ENCODE measurements at regions not wholly inside any gene's neighbourhood (a gene's known extent, or its start where the extent isn't known, plus 50 kb on each side); places are given as distances from the start of the nearest gene placed in this dataset.
"Not testable (repeated sequence)": the region's sequence is repeated elsewhere in the genome, so short reads cannot be mapped to it uniquely, and the experiment has no call there.

DNA sequence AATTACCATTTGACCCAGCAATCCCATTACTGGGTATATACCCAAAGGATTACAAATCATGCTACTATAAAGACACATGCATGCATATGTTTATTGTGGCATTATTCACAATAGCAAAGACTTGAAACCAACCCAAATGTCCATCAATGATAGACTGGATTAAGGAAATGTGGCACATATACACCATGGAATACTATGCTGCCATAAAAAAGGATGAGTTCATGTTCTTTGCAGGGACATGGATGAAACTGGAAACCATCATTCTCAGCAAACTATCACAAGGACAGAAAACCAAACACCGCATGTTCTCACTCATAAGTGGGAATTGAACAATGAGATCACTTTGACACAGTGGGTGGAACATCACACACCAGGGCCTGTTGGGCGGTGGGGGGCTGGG is 83.9 kb upstream of the MAP3K1 start:
- DNase-seq: not testable (repeated sequence)

DNA sequence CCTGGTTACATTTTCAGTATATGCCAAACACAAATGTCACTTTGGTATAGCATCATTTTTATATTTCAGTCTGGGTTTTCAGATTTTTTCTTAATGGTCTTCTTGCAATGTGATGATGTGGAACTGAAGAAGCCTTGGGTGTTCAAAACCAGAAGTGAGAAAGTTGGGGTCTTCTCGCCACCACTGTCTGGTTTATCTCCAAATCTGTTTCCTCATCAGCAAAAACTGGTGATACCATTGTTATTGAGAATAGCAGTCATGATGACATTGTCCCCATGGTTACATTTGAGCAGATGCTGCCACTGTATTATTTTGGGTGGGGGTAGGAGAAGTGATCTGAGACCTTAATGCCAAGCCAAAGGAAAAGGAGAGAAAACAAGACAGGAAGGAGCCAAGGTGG is 85.9 kb upstream of the MAP3K1 start:
- no peak for DNase-seq

DNA sequence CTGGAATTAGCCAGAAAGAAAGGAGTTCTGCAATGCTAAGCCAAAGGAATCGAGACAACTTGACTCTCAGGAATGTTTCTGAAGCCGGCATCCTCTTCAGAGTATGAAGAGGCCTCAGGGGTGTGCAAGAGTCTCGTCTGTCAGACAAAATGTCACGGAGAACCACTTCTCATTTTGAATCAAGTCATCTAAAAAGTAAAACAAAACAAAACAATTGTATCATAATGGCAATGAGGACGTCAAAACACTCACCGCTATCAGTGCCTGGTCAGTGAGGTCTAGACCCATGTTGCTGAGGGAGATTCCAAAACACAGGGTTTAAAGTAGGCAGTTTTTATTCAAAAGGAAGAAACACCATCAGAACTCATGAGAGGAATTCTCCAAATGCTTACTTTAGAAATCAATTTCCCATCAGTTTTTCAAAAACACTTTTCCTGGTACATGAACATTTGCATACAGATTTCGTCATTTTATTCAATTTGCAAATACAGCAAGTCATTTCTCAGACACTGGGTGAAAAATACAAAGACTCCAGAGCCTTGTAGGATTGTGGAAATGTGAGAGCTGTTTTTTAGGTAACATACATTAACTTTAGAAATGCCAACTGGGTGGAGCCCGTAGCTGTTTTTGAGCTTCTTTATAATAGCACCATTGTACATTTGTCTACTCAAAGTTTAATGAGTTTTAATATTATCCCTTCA is 89.5 kb upstream of the MAP3K1 start:
- no peak for DNase-seq

DNA sequence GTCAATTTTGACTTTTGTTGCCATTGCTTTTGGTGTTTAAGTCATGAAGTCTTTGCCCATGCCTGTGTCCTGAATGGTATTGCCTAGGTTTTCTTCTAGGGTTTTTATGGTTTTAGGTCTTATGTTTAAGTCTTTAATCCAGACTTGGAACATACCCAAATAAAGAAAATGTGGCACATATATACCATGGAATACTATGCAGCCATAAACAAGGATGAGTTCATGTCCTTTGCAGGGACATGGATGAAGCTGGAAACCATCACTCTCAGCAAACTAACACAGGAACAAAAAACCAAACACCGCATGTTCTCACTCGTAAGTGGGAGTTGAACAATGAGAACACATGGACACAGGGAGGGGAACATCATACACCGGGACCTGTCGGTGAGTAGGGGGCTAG is 90.5 kb upstream of the MAP3K1 start:
- DNase-seq: not testable (repeated sequence)

DNA sequence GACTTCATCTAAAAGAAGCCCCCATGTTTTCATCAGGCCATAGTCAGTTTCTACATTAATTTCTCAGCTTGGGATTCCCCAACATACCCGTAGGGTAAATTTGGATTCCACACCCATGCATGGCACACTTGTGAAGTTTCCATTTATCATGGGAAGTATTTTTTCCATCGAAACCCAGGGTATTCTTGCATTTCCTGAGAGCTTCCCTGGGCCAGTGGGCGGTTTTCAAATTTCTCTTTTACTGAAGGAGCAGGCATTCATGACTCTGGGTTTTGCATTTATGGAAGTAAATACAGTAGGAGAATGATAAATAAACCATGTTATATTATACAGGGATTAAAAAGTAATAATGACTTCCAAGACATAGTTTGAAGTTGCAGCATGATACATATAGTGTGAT is 93.0 kb upstream of the MAP3K1 start:
- no peak for DNase-seq

DNA sequence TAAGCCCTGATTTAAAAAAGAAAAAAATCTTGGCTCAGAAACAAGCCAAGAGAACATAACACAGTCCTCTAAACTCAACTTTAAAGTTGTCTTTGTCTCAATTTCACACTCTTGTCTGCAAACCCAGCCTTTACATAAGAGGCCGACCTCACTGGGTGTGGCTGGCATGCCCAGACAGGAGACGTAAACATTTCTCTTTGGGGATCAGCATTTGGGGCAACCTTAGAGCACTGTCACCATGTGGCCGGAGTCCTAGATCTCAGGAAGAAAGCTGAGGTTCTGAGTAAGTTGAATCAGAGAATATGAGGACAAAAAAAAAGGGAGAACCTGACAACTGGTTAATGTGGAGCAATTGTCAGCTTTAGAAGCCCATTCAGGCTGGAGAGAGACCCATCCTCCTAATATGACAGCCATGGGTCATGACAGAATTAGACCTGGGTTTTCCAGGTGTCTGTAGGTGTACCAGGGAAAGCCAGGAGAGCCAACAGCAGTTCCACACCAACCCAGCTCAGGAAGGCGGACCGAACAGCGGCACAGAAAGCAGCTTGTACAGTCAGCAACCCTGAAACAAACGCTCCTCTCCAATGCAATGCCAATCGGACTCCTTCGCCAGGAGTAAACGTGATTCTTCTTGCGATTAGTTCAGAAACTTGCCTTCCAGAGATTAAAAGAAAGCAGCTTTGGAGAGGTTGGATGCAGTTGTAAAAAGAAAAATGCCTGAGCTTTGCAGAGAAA is 97.9 kb upstream of the MAP3K1 start:
- DNase-seq: no peak

DNA sequence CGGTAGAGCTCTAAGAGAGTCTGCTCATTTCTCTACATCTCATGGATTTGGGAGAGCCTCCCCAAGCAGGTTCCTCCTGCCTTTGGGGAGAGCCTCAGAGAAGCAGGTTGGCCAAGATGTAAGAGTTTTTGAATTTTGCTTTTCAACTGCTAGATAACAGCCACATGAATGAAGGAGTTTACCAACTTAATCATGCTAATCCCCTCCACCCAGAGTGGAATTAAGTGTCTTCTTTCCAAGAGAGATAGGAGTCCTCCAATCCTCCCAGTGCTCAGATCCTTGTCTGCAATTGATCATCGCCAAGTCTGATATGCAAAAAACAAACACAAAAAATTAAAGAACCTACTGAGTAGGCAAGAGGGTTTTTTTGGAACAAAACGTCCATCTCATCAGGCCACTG is 99.4 kb upstream of the MAP3K1 start:
- DNase-seq: no peak

DNA sequence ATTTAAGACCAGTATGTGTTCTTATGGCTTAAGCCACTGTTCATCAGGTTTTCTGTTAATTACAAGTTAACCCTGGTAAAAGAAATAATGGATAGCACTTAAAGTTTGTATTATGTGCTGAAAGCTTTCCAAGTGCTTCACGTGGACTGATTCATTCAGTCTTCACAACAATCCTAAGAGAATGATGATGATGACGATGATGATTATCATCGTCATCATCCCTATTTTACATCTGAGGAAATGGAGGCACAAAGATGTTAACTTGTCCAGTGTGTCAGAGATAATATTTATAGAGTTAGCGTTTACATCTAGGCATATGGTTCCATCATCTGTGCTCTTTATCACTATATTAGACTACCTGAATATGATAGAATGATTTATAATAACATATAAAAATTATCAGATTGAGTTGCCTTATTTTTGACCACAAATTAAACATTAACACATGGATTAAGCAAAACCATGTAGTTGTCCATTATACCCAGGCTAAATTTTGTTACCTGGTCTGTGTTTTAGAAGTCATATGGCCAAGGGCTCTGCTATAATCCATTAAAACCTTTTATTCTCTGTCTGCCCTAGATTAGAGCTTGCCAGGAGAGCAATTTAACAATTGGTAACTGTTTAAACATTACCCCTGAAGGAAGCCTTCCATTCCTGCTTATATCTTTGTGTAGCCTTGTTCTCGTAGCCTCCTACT is 102.3 kb upstream of the MAP3K1 start:
- no peak for DNase-seq

DNA sequence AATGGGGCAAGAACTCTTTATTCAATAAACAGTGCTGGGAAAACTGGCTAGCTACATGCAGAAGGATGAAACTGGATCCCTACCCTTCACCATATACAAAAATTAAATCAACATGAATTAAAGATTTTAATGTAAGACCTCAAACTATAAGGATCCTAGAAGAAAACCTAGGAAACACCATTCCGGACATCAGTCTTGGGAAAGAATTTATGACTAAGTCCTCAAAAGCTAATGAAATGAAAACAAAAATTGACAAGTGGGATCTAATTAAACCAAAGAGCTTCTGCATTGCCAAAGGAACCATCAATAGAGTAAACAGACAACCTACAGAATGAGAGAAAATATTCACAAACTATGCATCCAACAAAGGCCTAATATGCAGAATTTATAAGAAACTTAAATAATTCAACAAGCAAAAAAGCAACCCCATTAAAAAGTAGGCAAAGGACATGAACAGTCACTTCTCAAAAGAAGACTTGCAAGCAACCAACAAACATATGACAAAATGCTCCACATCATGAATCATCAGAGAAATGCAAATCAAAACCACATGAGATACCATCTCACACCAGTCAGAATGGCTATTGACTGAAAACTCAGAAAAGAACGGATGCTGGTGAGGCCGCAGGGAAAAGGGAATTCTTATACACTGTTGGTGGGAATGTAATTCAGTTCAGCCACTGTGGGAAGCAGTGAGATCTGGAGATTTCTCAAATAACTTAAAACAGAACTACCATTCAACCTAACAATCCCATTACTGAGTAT is 104.3 kb upstream of the MAP3K1 start:
- DNase-seq: no peak

DNA sequence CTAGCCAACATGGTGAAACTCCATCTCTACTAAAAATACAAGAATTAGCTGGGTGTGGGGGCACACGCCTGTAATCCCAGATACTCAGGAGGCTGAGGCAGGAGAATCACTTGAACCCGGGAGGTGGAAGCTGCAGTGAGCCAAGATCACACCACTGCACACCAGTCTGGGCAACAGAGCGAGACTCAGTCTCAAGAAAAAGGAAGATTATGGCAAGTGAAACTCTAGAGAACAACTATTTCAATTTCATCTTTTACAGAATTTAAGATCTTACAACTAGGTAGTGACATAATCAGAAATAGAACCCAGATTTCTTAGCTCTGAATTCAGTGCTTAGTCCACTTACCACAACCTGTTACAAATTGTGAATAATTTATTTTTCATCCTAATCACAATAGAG is 108.8 kb upstream of the MAP3K1 start:
- DNase-seq: no peak

DNA sequence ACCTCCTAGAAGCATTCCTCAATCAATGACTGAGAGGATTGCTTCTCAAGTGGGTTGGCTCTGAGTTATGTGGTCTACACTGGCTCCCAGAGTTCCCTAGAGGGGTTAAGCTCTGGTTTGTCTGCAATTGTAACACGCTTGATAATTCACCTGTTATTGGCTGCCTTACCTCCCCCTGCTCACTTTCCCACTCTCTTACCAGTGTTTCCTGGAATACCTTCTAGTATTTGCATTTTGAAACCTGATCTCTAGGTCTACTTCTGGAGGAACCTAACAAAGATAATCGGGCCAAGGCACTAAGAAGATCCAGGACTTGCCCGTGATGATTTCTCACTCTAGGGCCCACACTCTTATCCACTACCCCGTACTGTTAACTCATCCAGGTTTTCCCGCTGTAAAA is 110.1 kb upstream of the MAP3K1 start:
- DNase-seq: no peak

DNA sequence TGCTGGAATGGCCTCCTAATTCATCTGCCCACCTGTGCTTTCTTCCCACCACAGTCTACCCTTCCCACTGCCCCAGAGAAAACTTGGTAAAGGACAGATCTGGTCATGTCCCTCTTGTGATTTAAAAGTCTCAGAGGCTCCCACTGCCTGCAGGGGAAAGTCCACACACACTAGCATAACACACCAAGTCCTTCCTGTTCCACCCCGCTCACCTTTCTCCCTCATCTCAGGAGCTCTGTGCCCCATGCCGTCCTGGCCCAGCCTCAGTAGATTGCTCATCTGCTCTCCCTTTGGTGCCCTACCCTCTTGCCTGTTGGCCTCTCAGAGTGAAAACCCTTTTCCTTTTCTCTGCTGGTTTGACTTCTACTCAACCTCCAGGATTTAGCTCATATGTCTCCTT is 111.4 kb upstream of the MAP3K1 start:
- DNase-seq: no peak

DNA sequence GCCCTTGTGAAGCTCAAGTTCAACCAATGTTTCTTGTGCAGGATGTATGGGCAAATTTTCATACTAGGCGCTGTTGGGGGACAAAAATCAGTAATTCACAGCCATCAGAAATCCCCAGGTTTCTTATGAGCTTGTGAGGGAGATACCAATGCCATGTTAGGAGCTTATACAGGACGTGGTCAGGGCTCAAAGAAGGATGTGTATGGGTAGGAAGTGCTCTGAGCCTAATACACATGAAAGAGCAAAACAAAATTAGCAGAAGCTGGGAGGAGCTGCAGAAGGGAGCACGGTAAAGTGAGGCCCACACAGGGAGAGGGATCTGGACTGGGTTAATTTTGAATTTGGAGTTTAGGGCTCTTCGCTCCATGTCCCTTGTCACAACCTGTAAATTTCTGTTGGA is 114.6 kb upstream of the MAP3K1 start:
- no peak for DNase-seq

DNA sequence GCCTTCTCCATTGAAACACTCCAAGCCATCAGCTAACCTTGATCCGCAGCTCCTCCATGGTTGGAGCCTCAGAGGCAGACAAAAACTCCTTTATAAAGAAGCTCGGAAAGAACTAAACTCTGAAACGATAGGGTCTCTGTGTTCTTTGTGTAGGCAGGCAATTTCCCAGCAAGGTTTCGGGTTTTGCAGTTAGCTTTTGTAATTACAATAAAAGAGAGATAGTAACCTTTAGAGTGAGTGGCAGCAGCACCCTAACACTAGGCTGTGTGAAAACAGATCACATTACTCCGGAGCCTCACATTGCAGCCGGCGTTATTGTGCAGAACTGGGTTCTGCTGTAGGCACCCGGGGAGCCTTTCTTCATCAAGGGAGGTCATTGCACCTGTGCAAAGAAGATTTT is 115.8 kb upstream of the MAP3K1 start:
- DNase-seq: no peak

DNA sequence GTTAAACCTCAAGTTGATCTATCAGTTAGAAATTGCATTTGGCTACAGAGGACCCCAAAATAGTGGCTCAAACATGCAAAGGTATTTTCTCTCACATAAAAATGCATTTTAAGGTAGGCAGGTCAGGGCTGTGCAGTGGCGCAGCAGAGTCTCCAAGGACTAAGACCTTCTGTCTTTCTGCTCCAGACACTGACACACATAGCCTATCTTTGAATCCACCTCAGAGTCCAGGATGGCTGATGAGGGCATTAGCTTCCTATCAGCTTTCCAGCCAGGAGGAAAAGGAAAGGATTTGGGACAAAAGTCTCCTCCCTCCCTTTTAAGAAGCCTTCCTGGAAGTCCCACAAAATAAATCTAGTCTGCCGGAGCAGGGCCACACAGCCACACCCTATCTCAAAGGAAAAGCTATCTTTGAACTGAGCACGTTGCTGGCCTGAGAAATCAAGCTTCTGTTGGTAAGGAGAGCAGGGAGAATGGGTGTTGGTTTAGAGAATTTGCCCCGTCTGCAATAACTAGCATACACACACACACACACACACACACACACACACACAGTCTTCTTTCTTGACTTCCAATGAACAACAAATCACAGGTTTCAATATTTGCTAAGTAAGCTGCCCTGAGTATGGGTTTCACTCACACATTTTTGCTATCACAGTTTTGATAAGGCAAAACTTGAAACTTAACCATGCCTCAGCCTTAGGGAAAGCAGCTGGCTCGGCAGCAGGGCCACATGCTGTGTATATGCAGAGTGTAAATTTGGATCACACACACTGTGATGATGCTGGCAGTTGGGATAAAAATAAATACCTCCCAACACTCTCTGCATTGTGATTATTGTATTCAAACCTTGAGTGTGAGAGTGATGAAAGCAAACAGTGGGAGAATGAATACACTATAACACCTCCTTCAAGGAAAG is 116.6 kb upstream of the MAP3K1 start:
- DNase-seq: no peak

DNA sequence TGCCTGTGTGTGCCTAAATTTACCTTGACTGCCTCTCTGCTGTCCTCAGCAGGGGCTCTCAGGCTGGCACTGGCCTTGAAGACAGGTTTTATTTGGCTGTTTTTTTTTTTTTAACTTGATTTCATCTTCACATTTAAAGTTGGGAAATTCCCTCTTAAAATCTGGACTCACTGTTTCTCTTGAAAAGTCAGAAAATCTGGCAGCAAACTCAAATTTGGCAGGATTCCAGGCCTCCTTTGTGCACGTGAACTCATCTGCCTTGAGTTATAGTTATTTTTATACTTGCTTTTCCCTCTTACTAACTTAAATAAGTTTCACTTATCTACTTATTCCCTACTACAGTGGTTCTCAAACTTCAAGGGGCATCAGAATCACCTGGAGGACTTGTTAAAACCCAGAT is 118.4 kb upstream of the MAP3K1 start:
- no peak for DNase-seq

DNA sequence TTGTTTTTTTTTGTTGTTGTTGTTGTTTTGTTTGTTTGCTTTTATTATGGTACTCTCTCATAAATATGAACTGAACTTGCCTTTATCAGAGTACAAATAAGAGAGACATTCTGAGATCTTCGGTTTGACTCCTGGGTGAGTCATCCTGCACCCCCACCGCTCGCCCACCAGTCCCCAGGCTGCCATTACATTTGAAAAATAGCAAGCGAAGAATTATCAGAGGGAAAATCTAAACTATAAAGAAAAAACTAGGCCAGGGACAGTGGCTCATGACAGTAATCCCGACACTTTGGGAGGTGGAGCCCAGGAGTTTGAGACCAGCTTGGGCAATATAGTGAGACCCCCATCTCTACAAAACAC is 122.1 kb upstream of the MAP3K1 start:
- DNase-seq: no peak

DNA sequence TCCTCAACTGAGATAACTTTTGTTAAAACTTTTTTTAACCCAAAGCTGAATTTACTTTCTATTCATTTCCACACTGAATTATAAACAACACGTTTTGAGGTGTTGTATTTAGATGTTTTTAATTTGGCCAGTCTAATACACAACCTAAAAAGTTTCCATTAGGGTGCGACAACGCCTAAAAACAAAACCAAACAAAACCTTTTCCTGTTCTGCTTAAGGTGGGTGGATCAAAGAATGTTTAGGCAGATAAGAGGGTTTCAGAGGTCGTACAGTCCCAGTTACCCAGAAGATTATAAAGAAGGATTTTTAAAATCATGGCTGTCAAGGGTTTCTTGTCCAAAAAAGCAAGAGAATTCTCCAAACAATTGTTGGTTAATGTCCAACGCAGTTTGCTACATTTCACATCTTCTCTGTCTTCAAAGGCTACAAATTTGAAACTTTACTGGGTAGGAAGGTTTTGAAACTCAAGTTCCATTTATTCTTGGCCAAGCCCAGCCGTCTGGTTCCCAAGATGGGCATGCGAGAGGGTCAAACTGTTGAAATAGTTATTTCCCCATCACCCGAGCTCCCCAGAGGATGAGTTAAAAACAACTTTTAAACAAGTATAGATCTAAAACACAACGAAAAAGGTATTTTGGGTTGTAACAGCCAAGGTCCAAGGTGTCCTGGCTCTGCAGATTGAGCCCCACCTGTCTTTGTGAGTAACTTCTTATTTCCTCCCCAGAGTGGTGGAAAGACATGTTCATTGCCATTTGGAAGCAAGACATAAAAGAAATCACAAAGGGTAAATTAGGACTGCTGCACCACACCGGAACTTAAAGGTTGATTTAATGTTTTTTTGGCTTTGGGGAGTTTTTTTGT is 122.8 kb upstream of the MAP3K1 start:
- no peak for DNase-seq

DNA sequence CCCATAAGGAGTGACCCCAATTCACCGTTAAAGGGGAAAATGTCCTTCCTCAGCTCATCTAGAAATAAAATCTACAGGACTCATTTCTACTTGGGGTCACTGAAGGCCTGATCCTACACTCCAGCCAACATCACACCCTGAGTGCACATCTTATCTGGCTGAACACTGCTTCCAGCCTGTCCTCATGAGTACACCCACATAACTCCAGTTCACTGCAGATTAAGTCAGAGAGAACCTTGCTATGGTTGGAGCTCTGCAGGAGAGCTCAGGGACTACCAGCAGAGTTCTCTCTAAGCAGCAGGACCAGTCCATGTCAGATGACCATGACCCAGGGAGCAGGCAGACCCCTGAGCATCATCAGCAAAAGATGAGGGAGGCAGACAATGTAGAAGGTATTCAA is 126.9 kb upstream of the MAP3K1 start:
- no peak for DNase-seq

DNA sequence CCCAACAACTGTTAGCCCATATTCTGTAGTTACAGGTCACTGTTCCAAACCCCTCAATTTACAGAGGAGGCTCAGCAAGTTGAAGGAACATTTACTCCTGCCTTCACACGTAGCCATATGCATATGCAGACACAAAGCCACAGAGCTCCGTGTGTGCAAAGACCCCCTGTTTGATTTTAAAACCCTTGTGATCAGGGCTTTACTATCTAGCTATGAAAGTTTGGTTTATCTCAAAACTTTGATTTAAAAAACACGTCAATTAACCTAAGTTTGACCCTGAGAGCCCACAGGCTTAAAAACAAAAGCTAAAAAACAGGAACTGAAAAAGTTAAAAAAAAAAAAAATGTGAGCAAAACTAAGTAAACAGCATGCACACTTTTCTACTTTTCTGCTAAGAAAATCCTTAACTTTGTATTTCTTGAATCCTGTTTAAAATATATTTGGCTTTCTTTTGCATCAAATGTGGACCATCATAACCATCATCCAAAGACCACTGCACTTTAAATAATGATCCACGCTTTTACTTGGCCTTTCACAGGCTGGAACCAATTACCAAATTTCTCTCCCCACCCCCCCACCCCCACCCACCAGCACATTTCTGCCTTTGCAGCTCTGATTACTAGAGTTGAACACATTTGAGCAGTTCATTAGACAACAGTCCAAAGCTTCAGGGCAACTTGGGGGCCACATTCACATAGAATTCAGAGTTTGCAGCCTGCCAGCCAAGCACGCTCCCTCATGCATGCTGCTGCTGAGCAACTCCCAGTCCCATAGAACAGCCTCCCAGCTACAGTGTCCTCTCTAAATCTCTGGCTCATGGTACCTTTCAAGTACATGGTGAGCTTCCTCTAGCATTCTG is 128.8 kb upstream of the MAP3K1 start:
- no peak for DNase-seq

All from NCI-H1105 treated with DMSO at 0.1 percent for 48 hours (cell line).